Right lobe of liver (tissue), 4 donors: ENCODE measurements at regions not wholly inside any gene's neighbourhood (a gene's known extent, or its start where the extent isn't known, plus 50 kb on each side); places are given as distances from the start of the nearest gene placed in this dataset.

Experiments
- POLR2A ChIP-seq: fragments of 450-650 bp; IDR thresholded peaks from one replicate; pipeline ENCODE4 v1.6.1; 2017; ENCODE audit warnings: antibody characterized with exemption, mild to moderate bottlenecking
- TF ChIP-seq, protein P1 (sequence below), 4 donors: fragments of 200-600 bp in 3 of 4; fragments of 450-650 bp in 1 of 4; IDR thresholded peaks; one replicate each; pipeline versions ENCODE4 v1.5.1 to v1.8.0; 2016 to 2022; ENCODE audit warnings: antibody characterized with exemption in 4 of 4, mild to moderate bottlenecking in 2 of 4
- donor health status: DM: no; HTN: no; CAD: no.
- donor health status: DM: no; HTN: no; CAD: no.
- donor health status: DM: no; HTN: yes; CAD: no.

DNA sequence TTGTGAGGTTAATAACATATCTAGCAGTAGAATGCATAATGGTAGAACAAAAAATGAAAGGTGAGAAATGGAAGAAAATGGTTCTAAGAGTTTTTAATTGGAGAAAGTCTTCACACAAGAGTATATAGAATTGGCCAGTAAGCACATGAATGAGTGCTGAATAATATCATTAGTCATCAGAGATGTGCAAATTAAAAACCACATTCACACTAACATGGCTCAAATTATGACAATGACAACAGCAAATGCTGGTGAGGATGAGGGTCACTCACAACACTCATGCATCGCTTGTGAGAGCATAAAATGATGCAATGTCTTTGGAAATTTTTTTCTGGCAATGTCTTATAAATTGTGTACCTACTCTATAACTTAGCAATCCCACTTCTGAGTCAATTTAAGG, 1355.4 kb upstream of the ACVR2A start:
- no peak for TF ChIP-seq POLR2A
- TF ChIP-seq, protein P1, sequence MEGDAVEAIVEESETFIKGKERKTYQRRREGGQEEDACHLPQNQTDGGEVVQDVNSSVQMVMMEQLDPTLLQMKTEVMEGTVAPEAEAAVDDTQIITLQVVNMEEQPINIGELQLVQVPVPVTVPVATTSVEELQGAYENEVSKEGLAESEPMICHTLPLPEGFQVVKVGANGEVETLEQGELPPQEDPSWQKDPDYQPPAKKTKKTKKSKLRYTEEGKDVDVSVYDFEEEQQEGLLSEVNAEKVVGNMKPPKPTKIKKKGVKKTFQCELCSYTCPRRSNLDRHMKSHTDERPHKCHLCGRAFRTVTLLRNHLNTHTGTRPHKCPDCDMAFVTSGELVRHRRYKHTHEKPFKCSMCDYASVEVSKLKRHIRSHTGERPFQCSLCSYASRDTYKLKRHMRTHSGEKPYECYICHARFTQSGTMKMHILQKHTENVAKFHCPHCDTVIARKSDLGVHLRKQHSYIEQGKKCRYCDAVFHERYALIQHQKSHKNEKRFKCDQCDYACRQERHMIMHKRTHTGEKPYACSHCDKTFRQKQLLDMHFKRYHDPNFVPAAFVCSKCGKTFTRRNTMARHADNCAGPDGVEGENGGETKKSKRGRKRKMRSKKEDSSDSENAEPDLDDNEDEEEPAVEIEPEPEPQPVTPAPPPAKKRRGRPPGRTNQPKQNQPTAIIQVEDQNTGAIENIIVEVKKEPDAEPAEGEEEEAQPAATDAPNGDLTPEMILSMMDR (IDR thresholded peaks at IDR 0.05): no peak
